ENCODE measurements at regions not wholly inside any gene's neighbourhood (a gene's known extent, or its start where the extent isn't known, plus 50 kb on each side); places are given as distances from the start of the nearest gene placed in this dataset.
"Not testable (repeated sequence)": the region's sequence is repeated elsewhere in the genome, so short reads cannot be mapped to it uniquely, and the experiment has no call there.

- no peak for DNase-seq
These were observed 257.1 kb downstream of the EFCAB11 start for GRCh38 chr14:89697281-89698060.

- DNase-seq: no peak
These were observed 258.7 kb downstream of the EFCAB11 start for GRCh38 chr14:89695846-89696245.

GRCh38 chr14:89690139-89690538, 264.4 kb downstream of the EFCAB11 start:
- no peak for DNase-seq

- not testable (repeated sequence) for DNase-seq
These were observed 264.8 kb downstream of the EFCAB11 start for GRCh38 chr14:89689711-89690110.

- no peak for DNase-seq
These were observed 265.9 kb downstream of the EFCAB11 start for GRCh38 chr14:89688507-89689211.

GRCh38 chr14:89687129-89687528, 267.4 kb downstream of the EFCAB11 start:
- not testable (repeated sequence) for DNase-seq

GRCh38 chr14:89684139-89684538, 267.1 kb upstream of the FOXN3 start:
- DNase-seq: no peak

- DNase-seq: peak; percentile 34
These were observed 264.3 kb upstream of the FOXN3 start for GRCh38 chr14:89681086-89682018.

GRCh38 chr14:89680156-89680555, 263.1 kb upstream of the FOXN3 start:
- DNase-seq: no peak

GRCh38 chr14:89678768-89679167, 261.7 kb upstream of the FOXN3 start:
- no peak for DNase-seq

GRCh38 chr14:89675590-89675989, 258.6 kb upstream of the FOXN3 start:
- DNase-seq: no peak

- no peak for DNase-seq
These were observed 257.9 kb upstream of the FOXN3 start for GRCh38 chr14:89674936-89675335.

- DNase-seq: no peak
These were observed 257.2 kb upstream of the FOXN3 start for GRCh38 chr14:89674240-89674639.

GRCh38 chr14:89673512-89674225, 256.6 kb upstream of the FOXN3 start:
- DNase-seq: no peak

GRCh38 chr14:89672636-89673511, 255.8 kb upstream of the FOXN3 start:
- no peak for DNase-seq

- peak; percentile 28 for DNase-seq
These were observed 252.2 kb upstream of the FOXN3 start for GRCh38 chr14:89669193-89669592.

GRCh38 chr14:89667983-89668382, 250.9 kb upstream of the FOXN3 start:
- no peak for DNase-seq

GRCh38 chr14:89665300-89666081, 248.5 kb upstream of the FOXN3 start:
- not testable (repeated sequence) for DNase-seq

- no peak for DNase-seq
These were observed 244.4 kb upstream of the FOXN3 start for GRCh38 chr14:89661392-89661791.

GRCh38 chr14:89660625-89661233, 243.7 kb upstream of the FOXN3 start:
- not testable (repeated sequence) for DNase-seq

Data from CD4-positive, alpha-beta T cell treated with Interleukin-15 for 1 hour (primary cell).